ENCODE measurements at regions not wholly inside any gene's neighbourhood (a gene's known extent, or its start where the extent isn't known, plus 50 kb on each side); places are given as distances from the start of the nearest gene placed in this dataset.
A peak's percentile ranks its signal among the peaks of the same experiment; 100 is the strongest.
"Not testable (repeated sequence)": the region's sequence is repeated elsewhere in the genome, so short reads cannot be mapped to it uniquely, and the experiment has no call there.

DNA sequence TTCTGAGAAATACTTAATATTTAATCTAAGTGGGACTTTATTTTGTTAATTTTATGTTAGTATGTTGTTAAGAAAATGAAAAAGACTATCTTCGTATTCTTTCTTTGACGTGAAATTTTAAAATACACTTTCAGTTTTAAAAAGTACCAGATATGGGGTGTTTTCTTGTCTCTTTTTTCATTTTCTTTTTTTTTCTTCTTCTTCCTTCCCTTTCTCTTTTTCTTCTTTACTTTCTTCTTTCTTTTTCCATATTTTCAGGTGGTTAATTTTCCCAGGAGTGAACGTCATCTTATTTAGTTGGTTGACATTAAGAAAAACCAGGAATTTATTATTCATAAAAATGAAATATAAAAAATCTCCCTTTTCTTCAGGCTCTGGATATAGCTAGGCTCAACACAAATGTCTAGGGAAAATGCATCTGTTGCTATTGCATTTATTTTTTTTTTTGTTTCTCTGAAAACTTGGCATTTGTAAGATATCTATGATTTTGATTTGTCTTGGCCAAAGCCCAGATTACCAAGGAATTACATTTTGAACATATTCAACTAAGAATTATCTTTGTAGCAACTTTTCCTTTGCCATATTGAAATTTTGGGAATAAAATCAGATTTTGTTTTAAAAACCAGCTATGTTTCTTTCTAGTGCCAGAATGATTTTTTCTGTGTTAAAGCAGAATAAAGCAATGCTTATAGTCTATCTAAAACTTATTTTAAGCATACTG lies 241.3 kb upstream of the FOXP2 start:
- H3K27me3 ChIP-seq = no peaks in the 10 kb centered on the region

DNA sequence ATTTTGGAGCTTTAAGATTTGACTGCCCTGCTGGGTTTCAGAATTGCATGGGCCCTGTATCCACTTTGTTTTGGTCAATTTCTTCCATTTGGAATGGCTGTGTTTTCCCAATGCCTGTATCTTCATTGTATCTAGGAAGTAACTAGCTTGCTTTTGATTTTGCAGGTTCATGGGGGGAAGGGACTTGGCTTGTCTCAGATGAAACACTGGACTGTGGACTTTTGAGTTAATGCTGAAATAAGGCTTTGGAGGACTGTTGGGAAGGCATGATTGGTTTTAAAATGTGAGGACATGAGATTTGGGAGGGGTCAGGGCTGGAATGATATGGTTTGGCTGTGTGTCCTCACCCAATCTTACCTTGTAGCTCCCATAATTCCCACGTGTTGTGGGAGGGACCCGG lies 245.2 kb upstream of the FOXP2 start:
- H3K9me3 ChIP-seq; H3K36me3 ChIP-seq; H3K27me3 ChIP-seq; H3K4me3 ChIP-seq; H3K27ac ChIP-seq; intact Hi-C loops (cut with DNase I): not testable (repeated sequence)
- peaks cover 0 to 10% (median 0%) of the 10 kb centered on the region in 4 donors for H3K4me1 ChIP-seq
- ATAC-seq (peak; percentile 34 to 70 (median 56)), DNase-seq (peak in 1 of 3 donors; percentile 47)
- WGBS (ENCODE audit: insufficient coverage, low coverage, low lambda C conversion rate, missing lambda C conversion rate) = 51% methylated on average over 2 of the region's 2 CpGs

More for the DNA sequence above, 241.3 kb upstream of the FOXP2 start:
- peaks cover 0 to 10% (median 0%) of the 10 kb centered on the region in 4 donors for H3K4me1 ChIP-seq
- DNase-seq = no peak
- H3K36me3 ChIP-seq = no peaks in the 10 kb centered on the region
- no peaks in the 10 kb centered on the region for H3K9me3 ChIP-seq
- no peak overlapping the region for H3K27ac ChIP-seq
- intact Hi-C loops (cut with DNase I) = no loop called here
- ATAC-seq = no peak
- WGBS (ENCODE audit: insufficient coverage, low coverage, low lambda C conversion rate, missing lambda C conversion rate) = 86% methylated on average over 3 of the region's 3 CpGs
- TF ChIP-seq, protein P1, sequence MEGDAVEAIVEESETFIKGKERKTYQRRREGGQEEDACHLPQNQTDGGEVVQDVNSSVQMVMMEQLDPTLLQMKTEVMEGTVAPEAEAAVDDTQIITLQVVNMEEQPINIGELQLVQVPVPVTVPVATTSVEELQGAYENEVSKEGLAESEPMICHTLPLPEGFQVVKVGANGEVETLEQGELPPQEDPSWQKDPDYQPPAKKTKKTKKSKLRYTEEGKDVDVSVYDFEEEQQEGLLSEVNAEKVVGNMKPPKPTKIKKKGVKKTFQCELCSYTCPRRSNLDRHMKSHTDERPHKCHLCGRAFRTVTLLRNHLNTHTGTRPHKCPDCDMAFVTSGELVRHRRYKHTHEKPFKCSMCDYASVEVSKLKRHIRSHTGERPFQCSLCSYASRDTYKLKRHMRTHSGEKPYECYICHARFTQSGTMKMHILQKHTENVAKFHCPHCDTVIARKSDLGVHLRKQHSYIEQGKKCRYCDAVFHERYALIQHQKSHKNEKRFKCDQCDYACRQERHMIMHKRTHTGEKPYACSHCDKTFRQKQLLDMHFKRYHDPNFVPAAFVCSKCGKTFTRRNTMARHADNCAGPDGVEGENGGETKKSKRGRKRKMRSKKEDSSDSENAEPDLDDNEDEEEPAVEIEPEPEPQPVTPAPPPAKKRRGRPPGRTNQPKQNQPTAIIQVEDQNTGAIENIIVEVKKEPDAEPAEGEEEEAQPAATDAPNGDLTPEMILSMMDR (IDR thresholded peaks at IDR 0.05) = no peak
- TF ChIP-seq POLR2A (IDR thresholded peaks at IDR 0.05) = no peak
- H3K4me3 ChIP-seq = no peak overlapping the region

DNA sequence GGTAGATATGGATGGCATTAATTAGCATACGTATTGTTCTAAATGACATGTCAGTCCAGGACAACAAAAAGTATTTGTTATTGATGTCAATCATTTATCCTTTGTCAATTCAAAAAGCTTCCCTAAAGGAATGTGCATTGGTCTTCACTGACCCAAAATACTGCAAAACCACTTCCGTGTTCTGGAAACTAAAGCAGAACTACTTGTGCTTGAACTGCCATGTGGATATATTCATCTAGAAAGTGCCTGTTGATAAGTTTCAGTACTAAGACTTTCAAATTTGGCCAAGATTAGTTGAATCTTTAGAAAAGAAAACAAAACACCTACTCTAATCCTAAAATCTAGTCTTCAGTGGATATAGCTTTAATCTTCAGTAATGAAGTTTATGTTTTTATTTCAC lies 242.1 kb upstream of the PPP1R3A start:
- Histone ChIP-seq H3K4me3 (no peak overlapping the region), H3K36me3 (no peaks in the 10 kb centered on the region), H3K9me3 (no peaks in the 10 kb centered on the region), H3K4me1 (no peaks in the 10 kb centered on the region), H3K27ac (no peak overlapping the region), H3K27me3 (no peaks in the 10 kb centered on the region)
- 82% methylated on average over 2 of the region's 2 CpGs for WGBS (ENCODE audit: insufficient coverage, low coverage, low lambda C conversion rate, missing lambda C conversion rate)
- intact Hi-C loops (cut with DNase I) = no loop called here
- DNase-seq (no peak), ATAC-seq (no peak)
- TF ChIP-seq POLR2A (IDR thresholded peaks at IDR 0.05) = no peak
- TF ChIP-seq, protein P1 (IDR thresholded peaks at IDR 0.05) = no peak

DNA sequence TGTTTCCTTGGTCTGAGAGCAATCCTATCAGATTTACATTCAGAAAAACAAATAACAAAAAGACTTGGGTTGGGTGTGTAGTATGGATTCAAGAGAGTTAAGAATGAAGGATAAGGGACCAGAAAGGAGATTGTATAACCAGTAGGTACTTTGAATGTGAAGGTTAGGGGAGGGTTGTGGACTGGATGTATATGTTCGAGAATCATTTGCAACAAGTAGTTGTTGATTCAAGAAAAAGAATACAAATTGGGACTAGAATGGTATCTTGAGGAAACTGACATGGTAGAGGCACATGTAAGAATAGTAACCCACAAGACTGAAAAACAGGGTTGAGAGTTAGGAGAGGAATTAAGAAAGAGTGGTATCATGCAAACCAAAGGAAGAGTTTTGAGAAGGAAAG lies 240.0 kb upstream of the PPP1R3A start:
- H3K4me3 ChIP-seq = no peak overlapping the region

DNA sequence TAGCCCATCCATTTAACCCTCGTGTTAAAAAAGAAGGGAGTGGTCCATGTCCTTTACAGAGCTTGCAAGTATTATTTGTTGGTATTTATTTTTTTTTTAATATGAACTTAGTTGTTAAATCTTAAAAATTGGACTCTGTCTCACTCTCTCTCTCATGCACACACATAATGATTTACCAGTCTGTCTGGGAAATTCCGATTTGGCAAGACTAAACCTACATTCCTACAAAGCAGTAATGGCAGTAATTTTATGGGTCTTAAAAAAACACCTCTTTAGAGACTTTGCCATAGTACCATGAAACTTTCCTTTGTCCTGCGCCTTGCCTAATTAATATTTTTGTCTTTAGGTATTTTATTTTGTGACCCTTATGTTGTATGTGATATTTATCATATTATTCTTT lies 239.5 kb upstream of the PPP1R3A start:
- H3K4me1 ChIP-seq = no peaks in the 10 kb centered on the region
- no peaks in the 10 kb centered on the region for H3K27me3 ChIP-seq
- no peaks in the 10 kb centered on the region for H3K36me3 ChIP-seq
- H3K9me3 ChIP-seq = no peaks in the 10 kb centered on the region
- H3K4me3 ChIP-seq = no peak overlapping the region
- no peak overlapping the region for H3K27ac ChIP-seq
- intact Hi-C loops (cut with DNase I) = no loop called here
- TF ChIP-seq, protein P1 (IDR thresholded peaks at IDR 0.05) = no peak
- TF ChIP-seq POLR2A (IDR thresholded peaks at IDR 0.05) = no peak
- DNase-seq (no peak), ATAC-seq (peak in 2 of 4 donors; percentile 41 to 58)
- WGBS (ENCODE audit: insufficient coverage, low coverage, low lambda C conversion rate, missing lambda C conversion rate) = 60% methylated on average over 3 of the region's 3 CpGs

More for the DNA sequence above, 240.0 kb upstream of the PPP1R3A start:
- DNase-seq (no peak), ATAC-seq (no peak)
- Histone ChIP-seq H3K27me3 (no peaks in the 10 kb centered on the region), H3K9me3 (no peaks in the 10 kb centered on the region), H3K27ac (no peak overlapping the region), H3K4me1 (no peaks in the 10 kb centered on the region), H3K36me3 (no peaks in the 10 kb centered on the region)
- no peak for TF ChIP-seq POLR2A (IDR thresholded peaks at IDR 0.05)
- TF ChIP-seq, protein P1 (IDR thresholded peaks at IDR 0.05) = no peak
- intact Hi-C loops (cut with DNase I) = no loop called here
- 75% methylated on average over 1 of the region's 1 CpG for WGBS (ENCODE audit: insufficient coverage, low coverage, low lambda C conversion rate, missing lambda C conversion rate)
